Esophagus squamous epithelium (tissue), 5 donors: ENCODE measurements at regions not wholly inside any gene's neighbourhood (a gene's known extent, or its start where the extent isn't known, plus 50 kb on each side); places are given as distances from the start of the nearest gene placed in this dataset.

ENCODE experiments used
- DNase-seq: peaks from one replicate; lab custom pipeline; 2025; lab: John Stamatoyannopoulos, UW
- H3K27ac ChIP-seq, 4 donors: fragments of 200-600 bp; sonication (generic); one replicate each; pipeline ENCODE4 v1.5.1; 2016 to 2019; ENCODE audit warnings: mild to moderate bottlenecking in 1 of 4
- H3K27me3 ChIP-seq, 4 donors: fragments of 200-600 bp; sonication (generic); 1 replicate in 3 of 4; 2 replicates in 1 of 4; pipeline versions ENCODE4 v1.5.1 to v1.6.0; 2017 to 2021; ENCODE audit warnings: antibody characterized with exemption in 1 of 4
- H3K36me3 ChIP-seq, 3 donors: fragments of 200-600 bp; sonication (generic); one replicate each; pipeline ENCODE4 v1.5.1; 2016 to 2019
- H3K4me1 ChIP-seq, 3 donors: fragments of 200-600 bp; sonication (generic); one replicate each; pipeline ENCODE4 v1.5.1; 2017 to 2019
- H3K4me3 ChIP-seq, 4 donors: fragments of 200-600 bp; sonication (generic); 1 replicate in 3 of 4; 2 replicates in 1 of 4; pipeline ENCODE4 v1.5.1; 2016 to 2019; ENCODE audit warnings: mild to moderate bottlenecking in 2 of 4, moderate library complexity in 1 of 4
- H3K9me3 ChIP-seq, 3 donors: fragments of 200-600 bp; sonication (generic); one replicate each; pipeline ENCODE4 v1.5.1; 2016 to 2019
- POLR2A ChIP-seq, 4 donors: fragments of 450-650 bp; IDR thresholded peaks; one replicate each; pipeline ENCODE4 v1.6.1; 2017; ENCODE audit warnings: antibody characterized with exemption in 4 of 4, mild to moderate bottlenecking in 4 of 4, moderate library complexity in 3 of 4
- WGBS, 2 donors: methylation state at CpG; one replicate each; pipeline ENCODE4 v1.1.5; 2018; 5-methylcytosine and 5-hydroxymethylcytosine counted together
- intact Hi-C: fragments of 100-400 bp; cut with DNase I; formaldehyde crosslinking; loops from one replicate; pipeline ENCODE4 v1.15.0; 2022
- TF ChIP-seq, protein P1 (sequence below), 6 experiments: fragments of 450-650 bp in 4 of 6; fragments of 200-600 bp in 2 of 6; sonication (generic) in 2 of 6; IDR thresholded peaks; one replicate each; pipeline ENCODE4 v1.5.1; 2016 to 2019; ENCODE audit warnings: antibody characterized with exemption in 6 of 6, mild to moderate bottlenecking in 4 of 6, moderate library complexity in 4 of 6
- donor health status: DM: yes; HTN: yes; CAD: no.

DNA sequence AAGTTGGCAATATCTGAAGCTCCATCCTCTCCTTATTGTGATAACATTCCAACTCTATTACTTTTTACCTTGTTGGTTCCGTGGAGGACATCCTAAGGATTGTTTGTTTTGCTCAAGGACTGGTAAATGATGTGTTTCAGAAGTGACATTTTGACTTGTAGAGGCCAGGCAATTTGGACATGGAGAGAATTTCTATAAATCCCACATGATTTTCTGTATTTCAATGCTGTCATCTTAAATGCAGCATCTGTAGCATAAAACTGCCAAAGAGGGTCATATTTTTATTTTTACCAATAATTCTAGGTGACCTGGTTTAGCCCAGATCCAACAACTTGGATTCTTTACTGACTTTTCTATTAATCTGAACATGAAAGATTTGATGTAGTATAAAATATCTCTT lies 328.4 kb downstream of the BMP4 start:
- Histone ChIP-seq H3K4me3 (no peak overlapping the region), H3K4me1 (no peaks in the 10 kb centered on the region), H3K27ac (no peak overlapping the region), H3K36me3 (no peaks in the 10 kb centered on the region), H3K9me3 (no peaks in the 10 kb centered on the region), H3K27me3 (peaks cover 0 to 10% (median 0%) of the 10 kb centered on the region in 4 donors)
- DNase-seq, result no peak
- TF ChIP-seq, protein P1, sequence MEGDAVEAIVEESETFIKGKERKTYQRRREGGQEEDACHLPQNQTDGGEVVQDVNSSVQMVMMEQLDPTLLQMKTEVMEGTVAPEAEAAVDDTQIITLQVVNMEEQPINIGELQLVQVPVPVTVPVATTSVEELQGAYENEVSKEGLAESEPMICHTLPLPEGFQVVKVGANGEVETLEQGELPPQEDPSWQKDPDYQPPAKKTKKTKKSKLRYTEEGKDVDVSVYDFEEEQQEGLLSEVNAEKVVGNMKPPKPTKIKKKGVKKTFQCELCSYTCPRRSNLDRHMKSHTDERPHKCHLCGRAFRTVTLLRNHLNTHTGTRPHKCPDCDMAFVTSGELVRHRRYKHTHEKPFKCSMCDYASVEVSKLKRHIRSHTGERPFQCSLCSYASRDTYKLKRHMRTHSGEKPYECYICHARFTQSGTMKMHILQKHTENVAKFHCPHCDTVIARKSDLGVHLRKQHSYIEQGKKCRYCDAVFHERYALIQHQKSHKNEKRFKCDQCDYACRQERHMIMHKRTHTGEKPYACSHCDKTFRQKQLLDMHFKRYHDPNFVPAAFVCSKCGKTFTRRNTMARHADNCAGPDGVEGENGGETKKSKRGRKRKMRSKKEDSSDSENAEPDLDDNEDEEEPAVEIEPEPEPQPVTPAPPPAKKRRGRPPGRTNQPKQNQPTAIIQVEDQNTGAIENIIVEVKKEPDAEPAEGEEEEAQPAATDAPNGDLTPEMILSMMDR (IDR thresholded peaks at IDR 0.05), result no peak
- no peak for TF ChIP-seq POLR2A (IDR thresholded peaks at IDR 0.05)
- 44 to 50% methylated on average over 1 of the region's 1 CpG for WGBS, 2 donors
- intact Hi-C loops, result no loop called here

DNA sequence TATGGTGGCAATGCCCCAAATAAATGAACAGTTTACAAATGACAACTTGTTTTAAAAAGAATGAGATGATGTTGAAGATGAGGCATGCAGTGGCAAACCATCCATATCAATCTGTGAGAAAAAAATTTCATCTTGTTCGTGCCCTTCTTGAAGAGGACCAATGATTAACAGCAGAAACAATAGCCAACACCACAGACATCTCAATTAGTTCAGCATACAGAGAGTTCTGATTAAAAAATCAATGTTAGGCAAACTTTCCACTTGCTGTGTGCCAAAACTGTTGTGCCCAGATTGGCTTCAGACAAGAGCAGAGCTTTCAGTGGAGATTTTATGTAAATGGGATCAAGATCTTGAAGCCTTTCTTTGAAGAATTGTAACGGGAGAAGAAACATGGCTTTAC lies 329.9 kb downstream of the BMP4 start:
- H3K36me3 ChIP-seq, result no peaks in the 10 kb centered on the region
- TF ChIP-seq POLR2A (IDR thresholded peaks at IDR 0.05), result no peak
- TF ChIP-seq, protein P1 (IDR thresholded peaks at IDR 0.05), result no peak
- no peaks in the 10 kb centered on the region for H3K9me3 ChIP-seq
- 65 to 75% methylated on average over 2 of the region's 2 CpGs for WGBS, 2 donors
- no peaks in the 10 kb centered on the region for H3K4me1 ChIP-seq
- no peak for DNase-seq
- intact Hi-C loops, result no loop called here
- peaks cover 0 to 6% (median 0%) of the 10 kb centered on the region in 4 donors for H3K27me3 ChIP-seq
- H3K27ac ChIP-seq, result no peak overlapping the region
- H3K4me3 ChIP-seq, result no peak overlapping the region

DNA sequence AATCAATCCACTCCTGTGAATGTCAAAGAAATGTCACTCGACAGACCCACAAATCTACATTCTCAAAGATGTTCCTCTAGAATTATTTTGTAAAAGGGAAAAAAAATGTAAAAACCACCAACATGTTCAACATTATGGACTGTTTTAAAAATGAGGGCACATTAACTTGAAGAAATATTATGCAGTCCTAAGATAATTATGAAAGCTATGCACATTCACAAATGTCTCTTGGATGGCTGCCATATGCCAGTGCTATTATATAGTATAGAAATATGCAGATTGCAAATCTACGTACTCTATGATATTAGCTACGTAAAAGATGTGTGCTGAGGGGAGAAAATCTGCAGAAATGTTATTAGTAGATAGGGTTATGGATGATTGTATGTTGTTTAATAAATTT lies 334.2 kb downstream of the BMP4 start:
- no peak overlapping the region for H3K4me3 ChIP-seq
- peaks cover 0 to 3% (median 0%) of the 10 kb centered on the region in 3 donors for H3K4me1 ChIP-seq
- no peak for DNase-seq
- WGBS, 2 donors, result 87 to 92% methylated on average over 3 of the region's 3 CpGs
- H3K9me3 ChIP-seq, result no peaks in the 10 kb centered on the region
- TF ChIP-seq, protein P1 (IDR thresholded peaks at IDR 0.05), result no peak
- TF ChIP-seq POLR2A (IDR thresholded peaks at IDR 0.05), result no peak
- H3K27me3 ChIP-seq, result peaks cover 0 to 1% (median 0%) of the 10 kb centered on the region in 4 donors
- no peaks in the 10 kb centered on the region for H3K36me3 ChIP-seq
- intact Hi-C loops, result no loop called here
- no peak overlapping the region for H3K27ac ChIP-seq

DNA sequence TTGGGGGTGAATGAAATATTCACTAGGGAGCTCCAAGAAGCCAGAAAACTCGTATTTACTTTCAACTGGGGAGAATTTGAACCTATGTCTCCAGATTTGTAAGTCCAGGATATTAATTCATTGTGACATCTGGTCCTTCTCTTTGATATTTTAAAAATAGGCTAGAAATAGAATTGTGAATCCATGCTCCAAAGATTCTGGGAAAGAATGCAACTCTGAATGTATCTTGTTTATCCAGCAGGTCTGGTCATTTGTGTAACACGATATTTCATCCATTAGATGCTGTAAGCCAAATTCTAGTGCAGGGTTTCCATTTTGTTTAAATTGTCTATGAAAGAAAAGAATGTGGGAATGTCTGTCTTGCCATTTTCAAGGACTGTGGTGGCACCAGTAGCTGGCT lies 334.7 kb downstream of the BMP4 start:
- WGBS, 2 donors, result 44 to 49% methylated on average over 2 of the region's 2 CpGs
- intact Hi-C loops, result no loop called here

DNA sequence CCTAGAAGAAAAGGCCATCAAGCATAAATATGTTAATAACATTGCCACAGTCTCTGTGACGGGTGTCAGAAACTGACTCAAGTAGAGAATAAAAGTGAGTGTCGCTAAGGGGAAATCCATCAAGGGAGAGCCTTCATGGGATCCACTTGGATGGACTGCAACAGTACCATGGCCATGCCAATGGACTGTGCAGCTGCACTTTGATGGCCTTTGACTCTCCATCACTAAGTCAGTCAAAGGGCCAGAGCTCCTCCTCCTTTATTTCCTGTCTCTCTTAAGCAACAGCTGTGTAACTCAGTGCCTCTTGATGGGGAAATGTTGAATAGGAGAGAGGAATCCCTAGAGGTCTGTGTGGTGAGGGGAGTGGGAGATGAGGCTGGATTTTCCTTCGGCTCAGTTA lies 335.2 kb downstream of the BMP4 start:
- H3K27me3 ChIP-seq, result no peaks in the 10 kb centered on the region
- H3K4me1 ChIP-seq, result peaks cover 0 to 3% (median 0%) of the 10 kb centered on the region in 3 donors
- 83 to 86% methylated on average over 3 of the region's 3 CpGs for WGBS, 2 donors
- intact Hi-C loops, result no loop called here
- no peaks in the 10 kb centered on the region for H3K9me3 ChIP-seq
- H3K4me3 ChIP-seq, result no peak overlapping the region
- no peak overlapping the region for H3K27ac ChIP-seq
- DNase-seq, result no peak
- TF ChIP-seq, protein P1 (IDR thresholded peaks at IDR 0.05), result no peak
- TF ChIP-seq POLR2A (IDR thresholded peaks at IDR 0.05), result no peak
- H3K36me3 ChIP-seq, result no peaks in the 10 kb centered on the region

More for the DNA sequence above, 334.7 kb downstream of the BMP4 start:
- DNase-seq, result no peak
- Histone ChIP-seq H3K27me3 (no peaks in the 10 kb centered on the region), H3K36me3 (no peaks in the 10 kb centered on the region), H3K27ac (no peak overlapping the region), H3K4me1 (peaks cover 0 to 3% (median 0%) of the 10 kb centered on the region in 3 donors), H3K9me3 (no peaks in the 10 kb centered on the region), H3K4me3 (no peak overlapping the region)
- TF ChIP-seq, protein P1 (IDR thresholded peaks at IDR 0.05), result no peak
- TF ChIP-seq POLR2A (IDR thresholded peaks at IDR 0.05), result no peak
